Hippocampal formation (tissue), 2 donors: ENCODE measurements at regions not wholly inside any gene's neighbourhood (a gene's known extent, or its start where the extent isn't known, plus 50 kb on each side); places are given as distances from the start of the nearest gene placed in this dataset.
"Not testable (repeated sequence)": the region's sequence is repeated elsewhere in the genome, so short reads cannot be mapped to it uniquely, and the experiment has no call there.

ENCODE experiments used
- DNase-seq, 2 donors: peaks; one replicate each; lab custom pipeline; 2025; lab: John Stamatoyannopoulos, UW

GRCh38 chr4:82247629-82248028, 126.2 kb downstream of the HNRNPD start:
- no peak for DNase-seq

DNA sequence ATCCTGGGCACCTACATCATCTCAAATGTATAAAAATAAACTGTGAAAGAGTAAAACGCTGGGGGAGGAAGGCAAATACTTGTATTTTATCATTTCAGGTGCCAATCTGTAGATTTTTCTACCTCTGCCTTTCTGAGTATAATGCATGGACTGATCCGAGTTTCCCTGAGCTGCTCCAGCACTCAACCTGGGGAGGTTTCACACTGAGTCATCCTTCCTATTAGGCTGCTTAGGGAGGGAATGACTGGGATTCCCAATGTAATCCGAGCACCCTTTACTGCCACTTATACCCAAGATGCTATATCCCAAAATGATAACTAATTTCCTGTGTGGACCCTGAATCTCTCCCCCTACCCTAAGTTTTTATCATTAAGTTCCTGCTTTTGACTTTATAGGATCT, 126.6 kb downstream of the HNRNPD start:
- DNase-seq = no peak

- no peak for DNase-seq
These were observed 132.3 kb downstream of the HNRNPD start for GRCh38 chr4:82241534-82241933.

GRCh38 chr4:82240410-82240809, 133.4 kb downstream of the HNRNPD start:
- no peak for DNase-seq

DNA sequence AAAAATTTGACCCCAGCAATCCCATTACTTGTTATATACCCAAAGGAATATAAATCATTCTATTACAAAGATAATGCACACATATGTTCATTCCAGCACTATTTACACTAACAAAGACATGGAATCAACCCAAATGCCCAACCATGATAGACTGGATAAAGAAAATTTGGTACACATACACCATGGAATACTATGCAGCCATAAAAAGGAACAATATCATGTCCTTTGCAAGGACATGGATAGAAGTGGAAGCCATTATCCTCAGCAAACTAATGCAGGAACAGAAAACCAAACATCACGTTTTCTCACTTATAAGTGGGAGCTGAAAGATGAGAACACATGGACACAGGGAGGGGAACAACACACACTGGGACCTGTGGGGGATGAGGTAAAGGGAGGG, 136.6 kb downstream of the HNRNPD start:
- DNase-seq = not testable (repeated sequence)

DNA sequence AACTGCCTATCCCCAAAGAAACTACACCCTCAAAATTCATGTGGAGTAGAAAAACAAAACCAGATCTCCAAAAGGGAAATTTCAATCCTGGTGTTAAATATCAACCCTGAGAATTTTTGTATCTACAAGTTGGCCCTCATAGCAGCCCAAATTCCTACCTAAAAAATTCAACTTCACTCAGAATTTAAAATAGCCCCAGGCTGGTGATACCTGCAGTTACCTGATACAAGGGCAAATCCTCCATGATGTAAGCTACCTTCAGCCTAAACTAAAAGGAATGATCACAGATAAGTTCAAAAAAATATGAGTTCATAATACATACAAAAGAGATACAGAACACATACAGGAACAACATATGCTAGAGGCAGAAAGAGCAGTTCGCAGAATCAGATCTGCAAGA, 138.4 kb downstream of the HNRNPD start:
- DNase-seq = no peak

- no peak for DNase-seq
These were observed 140.9 kb downstream of the HNRNPD start for GRCh38 chr4:82232891-82233290.

GRCh38 chr4:82231806-82232205, 142.0 kb downstream of the HNRNPD start:
- DNase-seq = no peak

DNA sequence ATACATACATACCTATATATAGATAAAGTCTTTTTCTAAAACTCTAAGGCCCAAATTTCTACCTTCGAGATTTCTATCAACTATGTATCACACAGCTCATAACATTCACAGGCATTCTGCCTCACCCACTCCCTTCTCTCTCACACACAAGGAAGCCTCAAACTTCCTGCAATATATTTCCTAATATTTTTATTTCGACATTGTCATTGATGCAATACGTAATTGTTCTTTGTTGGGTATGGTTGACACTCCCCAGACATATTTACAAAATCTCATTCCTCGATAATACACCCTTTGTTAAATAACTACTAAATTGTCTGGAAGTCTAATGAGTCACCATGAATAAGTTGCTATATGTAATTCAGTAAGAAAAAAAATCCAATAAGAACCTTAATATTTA, 143.5 kb downstream of the HNRNPD start:
- no peak for DNase-seq

DNA sequence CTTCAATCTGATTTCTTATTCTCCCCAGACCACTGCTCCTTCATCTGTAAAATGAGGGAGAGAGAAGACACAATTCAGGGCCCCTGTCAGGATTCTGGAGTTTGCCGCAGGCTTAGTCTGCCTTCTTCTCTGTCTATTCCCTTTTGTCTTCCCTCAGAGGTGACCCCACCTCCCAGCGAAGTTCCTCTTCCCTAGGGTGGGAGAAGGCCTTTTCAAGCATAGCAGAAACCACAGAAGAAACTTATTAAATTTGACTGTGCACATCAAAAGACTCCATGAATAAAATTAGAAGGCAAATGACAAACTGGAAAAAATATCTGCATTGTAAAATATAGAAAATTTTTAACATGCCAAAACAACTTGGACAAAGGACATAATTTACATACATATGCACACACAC, 148.8 kb downstream of the HNRNPD start:
- no peak for DNase-seq

DNA sequence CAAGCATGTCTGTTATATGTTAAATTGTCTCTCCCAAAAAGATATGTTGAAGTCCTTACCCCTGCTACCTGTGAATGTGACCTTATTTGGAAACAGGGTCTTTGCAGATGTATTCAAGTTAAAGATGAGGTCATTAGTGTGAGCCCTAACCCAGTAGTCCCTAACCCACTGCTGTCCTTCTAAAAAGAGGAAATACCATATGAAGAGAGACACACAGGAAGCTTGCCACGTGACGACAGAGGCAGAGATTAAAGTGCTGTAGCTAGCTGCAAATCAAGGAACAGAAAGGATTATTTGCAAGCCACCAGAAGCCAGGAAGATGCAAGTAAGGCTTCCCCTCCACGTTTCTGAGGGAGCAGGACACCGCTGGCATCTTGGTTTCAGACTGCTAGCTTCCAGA, 150.1 kb downstream of the HNRNPD start:
- DNase-seq = peak in 1 of 2 donors; percentile 7

- no peak for DNase-seq
These were observed 154.4 kb downstream of the HNRNPD start for GRCh38 chr4:82219346-82219745.

DNA sequence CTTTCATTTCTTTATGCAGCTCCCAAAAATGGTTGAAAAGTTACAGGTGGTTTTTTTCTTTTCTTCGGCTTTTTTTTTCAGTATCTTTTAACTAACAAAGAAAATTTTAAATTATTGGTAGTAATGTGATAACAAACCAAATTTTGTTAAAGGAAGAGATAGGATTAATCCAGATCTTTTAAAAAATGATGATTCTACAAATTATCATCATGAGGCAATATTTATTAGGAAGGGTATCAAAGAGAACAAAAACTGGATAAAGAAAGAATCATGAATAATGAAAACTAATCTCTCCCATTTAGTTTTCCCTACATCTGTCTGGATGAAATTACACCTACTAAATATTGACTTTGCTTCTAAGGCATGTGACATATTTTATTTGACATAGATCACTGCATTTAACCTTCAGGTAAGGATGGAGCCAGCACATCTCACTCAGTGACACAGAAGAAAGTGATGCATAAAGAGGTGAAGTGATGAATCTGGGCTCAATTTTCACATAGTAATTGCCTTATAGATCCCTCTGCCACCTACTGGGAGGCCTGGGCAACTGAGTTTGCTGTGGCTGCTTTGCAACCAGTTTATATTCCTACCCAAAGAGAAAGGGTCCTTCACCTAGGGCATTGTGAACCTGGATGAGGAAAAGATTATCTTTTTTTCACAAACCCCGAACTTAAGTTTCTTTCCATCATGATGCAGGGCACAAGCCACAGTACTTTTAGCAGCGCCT, 155.6 kb downstream of the HNRNPD start:
- peak in 1 of 2 donors; percentile 7 for DNase-seq

GRCh38 chr4:82216219-82216618, 157.6 kb downstream of the HNRNPD start:
- DNase-seq = no peak

- DNase-seq = no peak
These were observed 158.0 kb downstream of the HNRNPD start for GRCh38 chr4:82215800-82216199.

DNA sequence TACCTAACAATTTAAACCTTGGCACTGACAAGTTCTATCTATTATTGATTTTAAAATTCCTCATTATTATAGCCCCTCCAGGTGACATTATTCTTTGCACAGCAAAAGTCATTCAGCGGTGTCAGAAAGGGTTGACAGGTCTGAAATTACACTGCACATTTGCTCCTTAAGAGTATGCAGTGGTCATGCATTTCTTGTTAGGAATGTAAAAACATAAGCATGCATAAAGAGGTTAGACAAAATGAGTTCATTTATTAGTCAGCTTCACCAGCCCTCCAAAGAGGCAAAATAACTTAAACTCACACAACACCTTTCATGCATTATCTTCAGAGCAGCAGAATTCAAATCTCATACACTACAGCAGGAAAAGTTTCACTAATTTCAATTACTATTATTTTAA, 158.8 kb downstream of the HNRNPD start:
- DNase-seq = no peak

DNA sequence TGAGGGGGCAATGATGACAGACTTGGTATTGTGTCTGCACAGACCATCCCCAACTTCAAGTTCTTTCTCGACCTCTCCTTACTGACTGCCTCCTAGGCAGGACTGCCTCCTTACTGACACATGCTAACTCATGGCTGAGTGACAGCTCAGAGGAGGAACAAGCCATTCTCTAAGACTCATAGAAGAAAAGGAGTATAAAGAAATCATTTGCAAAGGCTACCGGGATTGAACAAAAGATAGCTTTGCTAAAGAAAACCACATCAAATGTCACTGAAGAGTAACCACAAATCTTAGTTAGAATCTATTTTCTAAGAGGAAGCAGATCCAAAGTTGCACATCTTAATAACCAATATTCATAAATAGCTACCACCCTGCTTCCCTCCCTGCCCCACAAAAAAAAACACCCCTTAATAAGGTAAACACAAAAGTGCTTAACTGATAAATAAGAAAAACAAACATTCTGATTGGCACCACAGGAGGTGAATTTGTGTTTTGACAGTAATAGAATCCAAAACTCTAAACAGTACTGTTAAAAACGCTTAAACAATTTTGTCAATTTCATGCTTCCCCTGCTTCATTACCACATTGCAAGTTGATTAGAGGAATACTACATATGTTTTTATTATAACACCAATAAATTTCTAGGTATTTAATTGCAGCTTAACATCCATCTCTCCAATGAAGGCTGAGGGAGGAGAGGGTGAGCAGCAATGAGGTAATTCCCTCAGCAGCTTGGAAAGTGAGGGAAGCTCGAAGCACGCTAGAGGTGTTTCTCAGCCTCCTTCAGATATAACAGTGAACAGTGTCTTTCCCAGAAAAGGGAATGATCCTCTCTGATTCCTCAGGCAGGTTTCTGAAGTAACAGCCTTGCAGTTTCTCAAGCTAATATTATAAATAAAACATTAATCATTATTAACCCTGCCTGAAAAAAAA, 160.0 kb downstream of the HNRNPD start:
- no peak for DNase-seq

DNA sequence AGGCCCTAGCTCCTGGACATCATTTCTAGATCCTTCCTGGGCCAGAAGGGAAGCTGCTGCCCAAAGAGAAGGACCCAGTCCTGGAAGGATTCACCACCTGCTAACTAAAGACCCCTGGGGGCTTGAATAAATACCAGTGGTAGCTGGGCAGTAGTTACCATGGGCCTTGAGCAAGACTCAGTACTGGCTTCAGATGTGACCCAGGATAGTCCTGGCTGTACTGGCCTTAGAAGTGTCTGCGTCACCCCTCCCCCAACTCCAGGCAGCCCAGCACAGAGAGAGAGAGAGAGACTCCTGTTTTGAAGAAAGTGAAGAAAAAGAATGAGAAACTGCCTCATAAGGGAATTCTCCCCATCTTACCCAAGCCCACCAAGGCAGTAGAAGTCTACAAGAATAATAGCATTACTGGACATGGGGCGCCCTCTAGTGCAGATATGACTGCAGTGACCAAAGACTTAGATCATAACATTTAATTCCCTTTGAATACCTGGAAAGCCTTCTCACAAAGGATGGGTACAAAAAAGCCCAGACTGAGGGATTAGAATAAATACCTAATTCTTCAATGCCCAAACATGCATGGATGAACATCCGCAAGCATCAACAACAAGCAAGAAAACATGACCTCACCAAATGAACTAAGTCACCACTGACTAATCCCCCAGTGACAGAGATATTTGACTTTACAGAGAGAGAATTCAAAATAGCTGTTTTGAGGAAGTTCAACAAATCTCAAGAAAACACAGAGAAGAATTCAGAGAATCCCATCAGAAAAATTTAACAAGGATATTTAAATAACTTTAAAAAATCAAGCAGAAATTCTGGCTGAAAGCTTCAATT, 171.8 kb downstream of the HNRNPD start:
- no peak for DNase-seq

DNA sequence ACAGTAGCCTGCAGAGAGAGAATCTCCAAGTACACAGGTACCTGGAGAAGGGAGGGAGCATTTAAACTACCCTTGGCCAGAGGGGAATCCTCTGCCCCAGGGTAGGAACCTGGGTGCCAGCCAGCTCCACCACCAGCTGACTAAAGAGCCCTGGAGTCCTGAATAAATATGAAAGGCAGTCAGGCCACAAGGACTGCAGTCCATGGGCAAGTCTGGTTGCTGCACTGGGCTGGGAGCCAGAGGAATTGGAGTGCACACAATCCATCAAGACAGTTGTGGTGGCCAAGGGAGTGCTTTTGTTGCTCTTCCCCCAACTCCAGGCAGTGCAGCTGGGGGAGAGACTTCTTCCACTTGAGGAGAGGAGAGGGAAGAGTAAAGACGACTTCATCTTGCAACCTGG, 172.5 kb downstream of the HNRNPD start:
- no peak for DNase-seq

DNA sequence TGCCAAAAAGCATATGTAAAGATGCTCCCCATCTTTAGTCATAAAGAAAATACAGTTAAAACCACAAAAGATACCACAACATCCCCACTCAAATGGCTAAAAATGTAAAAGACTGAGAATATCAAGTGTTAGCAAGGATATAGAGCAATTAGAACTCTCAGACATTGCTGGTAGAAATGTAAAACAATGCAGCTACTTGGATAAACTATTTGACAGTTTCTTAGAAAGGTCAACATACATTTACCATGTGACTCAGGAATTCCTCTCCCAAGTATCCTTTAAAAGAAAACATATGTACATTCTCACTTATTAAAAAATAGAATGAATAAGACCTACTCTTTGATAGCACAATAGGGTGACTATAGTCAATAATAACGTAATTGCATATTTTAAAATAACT, 173.7 kb downstream of the HNRNPD start:
- DNase-seq = no peak

DNA sequence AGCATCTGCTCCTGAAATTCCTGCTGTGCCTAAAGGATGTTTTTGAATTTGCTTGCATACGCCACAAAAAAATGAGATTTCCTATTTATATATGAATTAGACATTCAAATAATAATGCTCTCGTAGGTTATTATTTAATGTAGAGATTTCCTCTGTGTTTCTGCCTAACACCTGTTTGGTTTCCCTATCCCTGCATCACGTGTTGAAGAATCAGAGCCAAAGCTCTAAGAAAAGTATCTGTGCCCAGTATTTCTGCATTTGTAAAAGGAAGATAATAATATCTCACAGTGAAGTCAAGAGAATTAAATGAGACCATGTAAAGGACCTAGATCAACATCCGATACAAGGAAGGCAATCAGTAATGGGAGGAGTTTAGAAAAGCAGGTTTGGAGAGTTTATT, 179.5 kb downstream of the HNRNPD start:
- no peak for DNase-seq

- no peak for DNase-seq
These were observed 181.6 kb downstream of the HNRNPD start for GRCh38 chr4:82192017-82192673.
